ENCODE measurements at regions not wholly inside any gene's neighbourhood (a gene's known extent, or its start where the extent isn't known, plus 50 kb on each side); places are given as distances from the start of the nearest gene placed in this dataset.

DNA sequence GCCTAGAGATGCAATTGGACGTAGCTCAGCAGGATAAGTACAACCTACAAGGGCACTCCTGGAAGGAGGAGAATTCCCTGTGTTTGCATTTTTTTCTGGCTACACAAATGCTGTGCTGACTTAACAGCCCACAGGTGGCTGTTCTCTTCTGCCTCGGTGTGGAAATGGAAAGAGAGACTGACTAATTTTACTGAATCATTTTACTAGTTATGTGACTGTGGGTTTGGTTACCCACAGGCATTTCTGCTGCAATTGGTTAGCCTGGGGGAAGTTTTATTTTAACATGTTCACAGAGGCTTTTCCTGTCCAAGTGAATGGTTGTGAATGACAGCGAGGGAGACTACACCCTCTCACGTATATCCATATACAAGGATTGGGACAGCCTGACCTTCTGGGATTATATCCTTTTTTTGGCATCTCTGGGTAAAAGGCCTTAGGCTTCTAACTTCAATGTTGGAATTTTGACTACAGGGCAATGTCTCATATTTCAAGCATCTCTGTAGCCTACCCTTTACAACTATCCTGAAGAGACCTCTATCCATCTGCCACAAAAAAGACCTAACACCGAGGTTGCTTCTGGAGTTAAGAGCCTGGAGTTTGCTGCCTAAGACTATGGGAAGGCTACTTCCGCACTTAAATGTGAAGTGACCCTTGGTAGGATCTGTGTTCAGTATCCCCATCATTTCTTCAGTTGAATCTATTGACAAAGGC is 67.2 kb upstream of the TP63 start:
- H3K9ac ChIP-seq (ENCODE audit: low read depth, low read length), result no peak overlapping the region

More for the DNA sequence above, 67.2 kb upstream of the TP63 start:
- Histone ChIP-seq H3K4me1 (ENCODE audit: control insufficient read depth, insufficient read depth, low read length) (peaks cover 2% of the 10 kb centered on the region; the same call in 1 of the 2 replicates), H2AK5ac (ENCODE audit: low read depth, low read length) (no peak overlapping the region), H3K79me1 (ENCODE audit: low read depth in 1 of 2, low read length in 2 of 2) (no peaks in the 10 kb centered on the region), H3K27ac (ENCODE audit: insufficient read depth, low read length) (no peak overlapping the region), H2AFZ (replicated peaks; ENCODE audit: low read length, poor library complexity) (no peak overlapping the region), H3K9me3 (ENCODE audit: control insufficient read depth, insufficient read depth, low read length) (no peaks in the 10 kb centered on the region), H2BK5ac (ENCODE audit: low read depth, low read length, poor library complexity, severe bottlenecking) (no peak overlapping the region), H3K27me3 (ENCODE audit: control insufficient read depth, insufficient read depth, low read length) (no peaks in the 10 kb centered on the region), H3K14ac (replicated peaks; ENCODE audit: low read depth, low read length) (no peak overlapping the region), H3K36me3 (ENCODE audit: control insufficient read depth, insufficient read depth, low read length) (no peaks in the 10 kb centered on the region), H4K8ac (ENCODE audit: low read depth in 2 of 2, low read length in 2 of 2) (no peak overlapping the region), H2BK15ac (ENCODE audit: low read depth, low read length) (no peak overlapping the region), H4K5ac (ENCODE audit: low read depth, low read length) (no peak overlapping the region), H2AK9ac (replicated peaks; ENCODE audit: low read depth, low read length, poor library complexity) (no peak overlapping the region), H4K20me1 (ENCODE audit: insufficient read depth, low read length) (no peaks in the 10 kb centered on the region), H3K4me3 (ENCODE audit: insufficient read depth, low read depth, low read length) (no peak overlapping the region), H3K4ac (ENCODE audit: low read depth, low read length) (no peak overlapping the region), H4K91ac (ENCODE audit: insufficient read depth, low read depth, low read length) (no peak overlapping the region), H3K23ac (ENCODE audit: low read depth, low read length) (no peak overlapping the region), H3K18ac (ENCODE audit: low read depth, low read length) (no peak overlapping the region), H3K56ac (ENCODE audit: extremely low read depth, insufficient read depth, low read length) (no peak overlapping the region), H2BK20ac (ENCODE audit: low read depth, low read length) (no peak overlapping the region), H3K4me2 (ENCODE audit: low read depth, low read length) (peak overlapping the region; percentile 24; the same call in 1 of the 2 replicates), H3K9me1 (ENCODE audit: insufficient read depth, low read length) (no peaks in the 10 kb centered on the region), H2BK120ac (ENCODE audit: low read depth, low read length) (no peak overlapping the region)
- in situ Hi-C loops (cut with MboI; ENCODE audit: low sequenced_read_pairs), result no loop called here
- ATAC-seq (ENCODE audit: low read depth) (peak; percentile 72), DNase-seq (peak; percentile 78)
- BruUV-seq (replicated peaks), result no TSS peak
- POLR2A ChIA-PET (ENCODE audit: unreplicated experiment), result no interaction called here
- TF ChIP-seq RFX5 (IDR thresholded peaks at IDR 0.05; ENCODE audit: low read depth, low read length) (no peak), MAFK (IDR thresholded peaks at IDR 0.05; ENCODE audit: low read depth, low read length) (peak; percentile 45; the same call in 1 of the 2 replicates), RAD21 (IDR thresholded peaks at IDR 0.05; ENCODE audit: low read length) (no peak), CHD1 (IDR thresholded peaks at IDR 0.05; ENCODE audit: low read depth, low read length) (no peak), BHLHE40 (IDR thresholded peaks at IDR 0.05; ENCODE audit: low read depth, low read length) (no peak), CEBPB (IDR thresholded peaks at IDR 0.05; ENCODE audit: low read depth, low read length) (no peak), MAZ (IDR thresholded peaks at IDR 0.05; ENCODE audit: borderline replicate concordance, low read depth, low read length) (no peak), FOS (IDR thresholded peaks at IDR 0.05; ENCODE audit: low read depth, low read length) (no peak)
- TF ChIP-seq, protein P1, sequence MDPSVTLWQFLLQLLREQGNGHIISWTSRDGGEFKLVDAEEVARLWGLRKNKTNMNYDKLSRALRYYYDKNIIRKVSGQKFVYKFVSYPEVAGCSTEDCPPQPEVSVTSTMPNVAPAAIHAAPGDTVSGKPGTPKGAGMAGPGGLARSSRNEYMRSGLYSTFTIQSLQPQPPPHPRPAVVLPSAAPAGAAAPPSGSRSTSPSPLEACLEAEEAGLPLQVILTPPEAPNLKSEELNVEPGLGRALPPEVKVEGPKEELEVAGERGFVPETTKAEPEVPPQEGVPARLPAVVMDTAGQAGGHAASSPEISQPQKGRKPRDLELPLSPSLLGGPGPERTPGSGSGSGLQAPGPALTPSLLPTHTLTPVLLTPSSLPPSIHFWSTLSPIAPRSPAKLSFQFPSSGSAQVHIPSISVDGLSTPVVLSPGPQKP (IDR thresholded peaks at IDR 0.05; ENCODE audit: borderline replicate concordance, low read depth, low read length), result no peak
- intact Hi-C loops (cut with micrococcal nuclease), result no loop called here
- dilution Hi-C loops (cut with HindIII; ENCODE audit: low sequenced_read_pairs, unreplicated experiment), result no loop called here
- no CpG with 5 or more reads among the region's 6 CpGs for WGBS, 2 experiments (ENCODE audit: extremely low coverage in 2 of 2, insufficient read length in 1 of 2)
- CTCF ChIA-PET, result no interaction called here
